Non-pigmented ciliary epithelial cell (primary cell): ENCODE measurements at regions not wholly inside any gene's neighbourhood (a gene's known extent, or its start where the extent isn't known, plus 50 kb on each side); places are given as distances from the start of the nearest gene placed in this dataset.
A peak's percentile ranks its signal among the peaks of the same experiment; 100 is the strongest.
"Not testable (repeated sequence)": the region's sequence is repeated elsewhere in the genome, so short reads cannot be mapped to it uniquely, and the experiment has no call there.

Experiments used
- DNase-seq: peaks from one replicate; pipeline ENCODE4 v3.0.0-alpha.2; 2010; ENCODE audit warnings: low read depth

DNA sequence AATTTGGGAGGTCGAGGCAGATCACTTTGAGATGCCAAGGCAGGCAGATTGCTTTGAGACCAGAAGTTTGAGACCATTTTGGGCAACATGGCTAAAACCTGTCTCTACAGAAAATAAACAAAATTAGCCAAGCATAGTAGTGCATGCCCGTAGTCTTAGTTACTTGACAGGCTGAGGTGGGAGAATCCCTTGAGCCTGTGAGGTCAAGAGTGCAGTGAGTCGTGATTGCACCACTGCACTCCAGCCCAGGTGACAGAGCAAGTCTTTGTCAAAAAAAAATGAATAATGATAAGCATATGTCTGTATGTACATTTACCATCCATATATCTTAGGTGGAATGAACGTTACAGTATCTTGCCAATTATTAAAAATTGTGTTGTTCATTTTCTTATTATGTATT, 2447.7 kb downstream of the PCDH9 start:
- no peak for DNase-seq

DNA sequence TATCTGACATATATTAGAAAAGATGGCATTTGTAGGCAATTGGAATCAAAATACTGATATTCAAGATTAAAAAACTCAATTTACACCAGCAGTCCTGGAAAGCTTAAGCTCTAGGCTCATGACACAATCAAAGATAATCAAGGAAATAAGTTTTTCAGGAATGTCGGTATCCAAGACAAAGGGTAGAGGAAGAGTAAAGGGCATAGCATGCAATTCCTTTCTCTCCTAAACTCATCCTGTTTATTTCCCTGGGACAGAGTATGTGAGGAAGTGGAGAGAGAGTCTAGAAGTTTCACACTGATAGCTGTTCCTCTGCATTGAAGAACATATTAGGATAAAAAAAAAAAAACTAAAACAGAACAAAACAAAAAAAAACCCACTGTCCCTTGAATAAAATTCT, 2452.1 kb downstream of the PCDH9 start:
- DNase-seq, result no peak

DNA sequence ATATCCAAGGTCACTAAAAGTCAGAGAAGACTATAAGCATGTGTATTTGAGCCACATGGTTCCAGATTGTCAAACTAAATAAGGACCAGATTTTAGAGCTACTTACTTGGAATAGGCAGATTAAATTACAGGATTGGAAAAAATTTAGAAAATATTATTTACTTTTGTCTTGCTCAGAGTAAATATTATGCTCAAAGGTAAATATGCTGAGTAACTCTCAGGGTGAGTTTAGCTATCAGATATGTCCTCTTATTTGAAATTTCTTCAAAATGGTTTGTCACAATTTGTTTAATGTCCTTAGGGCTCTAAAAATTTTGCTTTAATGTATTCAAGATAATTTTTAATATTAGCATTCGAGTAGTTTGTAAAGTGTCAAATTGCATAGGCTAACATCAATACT, 2455.2 kb downstream of the PCDH9 start:
- DNase-seq, result no peak

DNA sequence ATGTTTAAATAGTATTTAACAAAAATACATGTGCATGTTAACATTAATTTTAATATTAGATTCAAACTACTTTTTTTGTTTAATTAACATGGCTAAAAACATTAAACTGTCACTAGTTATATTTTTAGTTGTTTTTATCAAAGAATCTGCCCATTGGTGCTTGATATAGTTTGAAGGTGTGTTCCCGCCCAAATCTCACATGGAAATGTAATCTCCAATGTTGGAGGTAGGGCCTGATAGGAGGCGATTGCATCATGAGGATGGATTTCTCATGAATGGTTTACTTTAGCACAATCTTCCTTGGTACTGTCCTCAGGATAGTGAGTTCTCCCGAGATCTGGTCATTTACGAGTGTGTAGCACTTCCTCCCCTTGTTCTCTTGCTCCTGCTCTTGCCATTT, 2459.4 kb downstream of the PCDH9 start:
- no peak for DNase-seq

DNA sequence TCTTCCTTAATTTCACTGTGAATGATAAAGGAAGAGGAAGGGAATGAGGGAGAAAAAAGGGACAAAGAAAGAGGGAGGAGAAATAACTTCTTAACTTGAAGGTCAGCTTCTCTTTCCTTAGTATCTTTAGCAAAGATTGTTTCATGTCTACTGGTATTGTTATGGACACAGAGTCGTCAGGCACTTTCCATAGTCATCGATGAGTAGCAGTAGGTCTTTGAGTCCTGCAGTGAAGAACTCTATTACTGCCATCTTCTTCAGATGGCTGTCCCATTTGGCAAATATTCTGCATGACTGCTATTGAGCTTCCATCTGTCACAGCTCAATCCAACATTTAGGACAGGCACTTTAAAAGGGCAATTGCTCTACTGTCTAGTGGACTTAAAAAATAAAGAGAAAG, 2463.1 kb downstream of the PCDH9 start:
- DNase-seq, result no peak

DNA sequence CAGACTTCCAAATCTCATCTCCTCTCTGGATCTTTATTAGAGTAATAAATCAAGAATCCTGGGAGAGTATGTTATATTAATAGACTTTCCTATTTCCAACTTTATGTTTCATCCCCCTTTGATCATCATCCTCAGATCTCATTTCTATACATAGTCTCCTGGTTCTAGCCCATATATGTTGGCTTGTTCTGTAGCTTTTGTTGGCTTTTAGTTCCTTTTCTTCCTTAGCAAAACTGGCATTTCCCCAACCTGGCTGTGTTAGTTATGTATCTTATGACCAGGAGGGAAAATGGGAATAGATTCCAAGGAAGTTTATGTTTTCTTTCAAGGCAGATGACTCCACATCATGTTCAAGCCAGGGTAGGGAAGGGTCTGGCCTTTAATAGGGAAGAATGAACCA, 2464.5 kb downstream of the PCDH9 start:
- DNase-seq, result no peak

DNA sequence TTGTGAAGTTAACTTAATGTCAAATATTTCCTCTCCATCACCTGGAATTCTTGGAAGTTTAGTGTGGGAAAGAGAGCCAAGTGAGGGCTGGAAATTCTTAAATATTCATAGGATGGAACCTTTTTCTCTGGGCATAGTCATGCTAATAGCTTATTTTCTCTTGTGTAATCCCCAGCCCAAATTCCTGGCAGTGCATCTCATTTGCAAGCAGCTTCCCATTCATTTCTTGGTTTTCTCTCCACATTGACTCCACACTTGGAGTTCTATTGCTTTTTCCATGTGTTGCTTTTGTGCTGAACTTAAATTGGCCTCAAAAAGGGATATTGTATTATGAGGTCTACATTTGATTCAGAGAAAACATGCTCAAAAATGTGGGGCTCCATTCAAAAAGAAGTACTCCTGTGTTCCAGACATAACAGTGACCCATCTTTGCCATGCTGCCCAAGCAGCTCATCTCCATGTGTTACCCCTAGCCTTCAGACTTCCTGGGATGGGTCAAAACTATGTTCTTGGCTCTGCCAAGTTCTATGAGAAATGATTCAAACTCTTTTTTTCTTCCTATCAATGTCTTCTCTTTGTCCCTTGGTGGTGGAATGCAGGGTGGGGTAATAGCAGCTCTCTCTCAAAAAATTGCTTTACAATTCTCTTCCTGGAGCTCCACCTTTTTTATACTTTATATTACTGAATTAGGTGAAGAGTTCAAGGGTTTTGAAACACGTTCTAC, 2471.5 kb downstream of the PCDH9 start:
- no peak for DNase-seq

DNA sequence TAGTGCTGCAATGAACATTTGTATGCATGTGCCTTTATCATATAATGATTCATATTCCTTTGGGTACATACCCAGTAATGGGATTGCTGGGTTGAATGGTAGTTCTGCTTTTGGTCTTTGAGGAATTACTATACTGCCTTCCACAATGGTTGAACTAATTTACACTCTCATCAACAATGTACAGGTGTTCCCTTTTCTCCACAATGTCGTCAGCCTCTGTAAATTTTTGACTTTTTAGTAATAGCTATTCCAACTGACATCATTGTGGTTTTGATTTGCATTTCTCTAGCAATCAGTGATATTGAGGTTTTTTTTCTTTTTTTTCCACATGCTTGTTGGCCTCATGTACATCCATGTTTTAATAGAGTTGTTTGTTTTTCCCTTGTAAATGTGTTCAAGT, 2473.5 kb downstream of the PCDH9 start:
- no peak for DNase-seq

DNA sequence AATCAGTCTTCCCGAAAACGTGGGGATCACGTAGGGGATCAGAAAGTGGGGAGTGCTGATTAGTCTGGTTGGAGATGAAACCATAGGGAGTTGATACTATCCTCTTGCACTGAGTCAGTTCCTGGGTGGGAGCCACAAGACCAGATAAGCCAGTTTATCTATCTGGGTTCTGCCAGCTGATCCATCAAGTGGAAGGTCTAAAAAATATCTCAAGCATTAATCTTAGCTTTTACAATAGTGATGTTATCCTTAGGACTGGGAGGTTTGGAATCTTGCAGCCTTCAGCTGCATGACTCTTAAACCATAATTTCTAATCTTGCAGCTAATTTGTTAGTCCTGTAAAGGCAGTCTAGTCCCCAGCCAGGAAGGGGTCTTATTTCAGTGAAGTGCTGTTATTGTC, 2474.2 kb downstream of the PCDH9 start:
- DNase-seq, result no peak

DNA sequence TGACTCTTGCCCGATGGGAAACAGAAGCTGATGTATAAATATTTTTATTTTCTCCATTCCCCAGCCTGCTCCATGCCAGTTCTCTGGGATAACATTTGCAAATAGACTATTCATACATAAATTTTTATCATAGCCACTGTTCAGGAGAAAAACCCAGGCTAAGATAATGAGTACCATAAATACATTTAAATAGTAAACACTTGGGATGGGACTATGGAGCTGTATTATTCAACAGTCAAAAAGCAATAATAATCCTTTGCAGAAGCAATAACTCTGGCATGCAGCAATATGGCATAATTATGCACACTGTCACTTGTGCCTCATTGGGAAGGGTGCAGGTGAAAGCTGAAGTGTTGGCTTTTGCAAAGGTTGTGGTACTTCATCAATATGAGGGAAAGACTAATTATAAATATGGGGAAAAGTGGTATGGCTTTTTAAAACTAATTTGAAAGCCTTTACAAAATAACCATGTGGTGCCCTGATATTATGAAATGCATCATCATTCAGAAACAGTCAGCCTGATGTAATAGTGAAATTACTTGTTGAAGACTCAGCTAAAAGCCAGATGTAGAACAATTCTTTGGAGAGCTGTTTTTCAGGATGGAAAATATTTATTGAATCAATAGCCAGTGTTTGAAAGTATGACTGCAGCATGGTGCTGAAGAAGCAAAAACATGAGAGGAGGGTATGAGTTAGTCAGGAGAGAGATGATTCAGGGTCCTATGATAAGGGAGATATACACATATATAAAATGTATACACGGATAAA, 2476.7 kb downstream of the PCDH9 start:
- DNase-seq, result no peak

DNA sequence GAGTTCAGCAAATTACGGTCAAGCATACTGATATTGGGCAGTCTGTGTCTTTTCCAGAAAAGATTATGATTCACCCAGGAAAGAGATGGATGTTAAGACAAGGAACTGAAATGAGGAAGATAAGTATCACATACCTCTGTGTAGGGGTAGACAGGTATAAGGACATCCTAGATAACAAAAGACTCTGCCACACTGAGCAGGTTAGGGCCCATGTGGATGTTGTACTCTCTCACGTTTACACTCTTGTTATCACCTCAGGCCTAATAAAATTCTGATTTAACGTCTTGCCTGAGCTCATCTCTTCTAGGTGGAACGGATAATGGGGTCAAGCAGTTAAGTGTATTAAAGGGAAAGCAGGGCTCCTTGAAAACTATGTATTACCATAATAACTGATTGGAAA, 2480.8 kb downstream of the PCDH9 start:
- DNase-seq, result no peak

DNA sequence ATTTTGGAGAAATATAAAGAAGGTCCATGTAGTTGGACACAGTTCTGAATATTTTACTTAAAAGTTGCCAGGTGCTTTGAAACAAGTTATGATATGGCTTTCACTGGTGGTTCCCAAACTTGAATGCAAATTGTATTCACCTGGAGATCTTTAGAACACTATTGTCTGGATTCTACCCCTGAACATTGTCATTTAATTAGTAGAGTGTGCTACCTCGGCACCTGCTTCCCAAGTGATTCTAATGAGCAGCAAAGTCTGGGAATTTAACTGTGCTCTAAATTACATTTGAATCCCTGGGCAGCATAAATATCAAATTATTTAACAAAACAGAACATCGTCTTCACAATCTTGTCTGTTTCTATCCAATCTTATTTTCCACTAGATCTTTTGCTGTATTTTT, 2483.3 kb downstream of the PCDH9 start:
- DNase-seq, result no peak

DNA sequence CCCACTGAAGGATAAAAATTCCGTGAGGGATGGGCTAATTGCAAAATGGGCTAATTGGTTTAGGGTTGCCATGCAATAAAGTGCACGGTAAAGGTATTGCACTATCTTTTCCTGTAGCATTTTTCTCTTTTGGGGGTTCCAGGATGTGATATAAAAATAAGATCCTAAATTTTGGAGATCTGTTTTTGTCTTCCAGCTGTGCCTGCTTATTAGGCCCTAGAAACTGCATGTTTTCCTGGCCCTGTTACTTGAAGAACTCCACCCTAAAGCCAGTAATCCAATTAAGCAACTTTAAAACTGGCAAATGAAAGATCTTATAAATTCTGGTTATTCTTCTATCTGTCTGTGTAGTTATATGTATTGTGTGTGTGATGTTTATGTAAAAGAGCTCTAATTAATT, 2489.6 kb downstream of the PCDH9 start:
- DNase-seq, result no peak

DNA sequence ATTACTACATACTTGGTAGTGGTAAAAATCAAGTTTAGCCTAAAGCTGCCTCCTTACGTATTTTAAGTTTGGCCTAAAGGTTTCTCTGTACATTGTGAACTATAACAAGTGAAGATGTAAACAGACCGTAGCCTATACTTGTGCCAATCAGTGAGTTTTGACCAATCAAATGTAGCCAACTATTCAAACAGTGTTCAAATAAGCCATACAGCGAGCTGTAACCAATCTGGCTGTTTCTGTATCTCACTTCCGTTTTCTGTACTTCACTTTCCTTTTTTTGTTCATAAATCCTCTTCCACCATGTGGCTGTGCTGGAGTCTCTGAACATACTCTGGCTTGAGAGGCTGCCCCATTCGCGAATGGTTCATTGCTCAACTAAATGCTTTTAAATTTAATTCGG, 2504.6 kb downstream of the PCDH9 start:
- no peak for DNase-seq

DNA sequence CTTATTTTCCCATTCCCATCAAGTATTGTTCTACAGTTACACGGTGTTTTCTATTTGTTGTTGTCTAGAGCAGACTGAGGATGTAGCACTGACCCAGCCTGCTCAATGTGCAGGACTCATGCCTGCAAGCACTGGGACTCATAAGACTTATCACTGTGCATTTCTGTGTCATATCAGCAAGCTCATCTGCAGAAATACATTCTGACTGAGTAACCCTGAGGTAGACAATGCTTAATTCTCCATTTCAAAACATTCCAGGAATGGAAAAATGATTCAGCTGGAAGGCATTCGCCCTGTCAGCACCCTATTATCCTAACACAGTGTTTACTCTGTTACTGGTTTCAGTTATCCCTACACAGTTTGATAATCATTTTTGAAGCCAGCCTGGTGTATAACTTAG, 2506.4 kb downstream of the PCDH9 start:
- peak; percentile 90 for DNase-seq

DNA sequence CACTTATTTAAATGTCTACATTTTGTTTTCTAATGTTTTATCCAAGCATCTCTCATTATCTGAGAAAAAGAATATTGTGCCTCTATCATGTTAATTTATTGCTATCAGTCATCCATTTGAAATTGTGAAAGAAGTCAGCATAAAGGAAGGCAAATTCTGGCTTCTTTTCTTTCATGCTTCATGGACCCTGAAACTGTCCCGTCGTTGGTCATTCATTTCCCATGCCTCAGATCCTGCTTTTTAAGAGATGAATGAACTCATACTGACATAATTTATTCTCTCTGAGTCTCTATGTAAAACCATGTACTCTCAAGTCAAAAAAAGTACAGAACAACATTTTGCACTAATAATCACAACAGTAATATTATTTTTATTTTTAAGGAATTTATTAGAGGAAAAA, 2512.0 kb downstream of the PCDH9 start:
- no peak for DNase-seq

DNA sequence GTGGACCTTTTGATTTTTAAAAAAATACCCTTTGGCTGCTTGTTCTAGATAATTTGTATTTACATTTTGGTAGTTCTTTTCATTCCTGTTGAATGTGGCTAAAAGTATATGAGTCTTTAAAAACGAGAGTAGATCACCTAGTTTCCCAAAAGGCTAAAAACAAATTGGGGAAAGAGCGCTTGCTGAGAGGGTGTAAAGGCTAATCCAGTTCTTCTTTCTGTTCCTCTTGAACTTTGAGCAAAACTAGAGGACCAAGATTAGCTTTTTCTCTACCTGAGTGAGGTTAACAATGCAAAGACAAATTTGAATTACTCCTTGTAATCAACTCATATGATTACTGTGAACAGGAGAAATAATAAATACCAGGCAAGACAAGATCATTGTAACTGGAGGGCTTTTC, 2513.2 kb downstream of the PCDH9 start:
- DNase-seq, result no peak

DNA sequence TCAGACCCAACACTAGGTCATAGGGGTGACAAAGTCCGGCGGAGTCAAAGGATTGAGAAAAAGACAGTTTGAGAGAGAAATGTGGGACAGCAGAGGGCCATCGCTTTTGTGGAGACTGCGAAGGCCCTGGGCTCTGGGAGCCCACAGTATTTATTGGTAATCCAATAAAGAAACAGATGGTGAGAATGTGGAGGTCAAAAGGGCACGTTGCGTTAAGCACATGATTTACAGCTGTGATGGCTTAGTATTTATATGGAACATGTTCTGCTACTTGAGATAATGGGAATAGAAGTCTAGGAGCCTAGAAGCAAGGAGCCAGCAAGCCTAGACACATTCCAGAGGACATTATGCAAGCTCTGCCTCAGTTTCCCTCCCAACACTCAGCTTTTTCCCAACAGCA, 2521.1 kb downstream of the PCDH9 start:
- no peak for DNase-seq

DNA sequence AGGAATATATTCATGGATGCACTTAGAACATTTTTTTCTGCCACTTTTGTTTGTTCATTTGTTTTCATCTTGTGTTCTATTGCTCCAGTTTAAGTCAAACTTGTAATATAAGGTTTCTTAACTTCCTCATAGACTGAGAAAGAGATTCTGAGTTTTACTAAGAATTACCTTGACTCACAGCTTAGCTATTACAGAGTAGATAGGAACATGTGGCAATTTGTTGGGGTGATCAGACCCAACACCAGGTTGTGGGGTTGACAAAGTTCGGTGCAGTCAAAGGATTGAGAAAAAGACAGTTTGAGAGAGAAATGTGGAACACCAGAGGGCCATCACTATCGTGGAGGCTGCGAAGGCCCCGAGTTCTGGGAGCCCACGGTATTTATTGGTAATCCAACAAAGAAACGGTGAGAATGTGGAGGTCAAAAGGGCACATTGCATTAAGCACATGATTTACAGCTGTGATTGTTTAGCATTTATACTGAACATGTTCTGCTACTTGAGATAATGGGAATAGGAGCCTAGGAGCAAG, 2526.0 kb downstream of the PCDH9 start:
- no peak for DNase-seq

DNA sequence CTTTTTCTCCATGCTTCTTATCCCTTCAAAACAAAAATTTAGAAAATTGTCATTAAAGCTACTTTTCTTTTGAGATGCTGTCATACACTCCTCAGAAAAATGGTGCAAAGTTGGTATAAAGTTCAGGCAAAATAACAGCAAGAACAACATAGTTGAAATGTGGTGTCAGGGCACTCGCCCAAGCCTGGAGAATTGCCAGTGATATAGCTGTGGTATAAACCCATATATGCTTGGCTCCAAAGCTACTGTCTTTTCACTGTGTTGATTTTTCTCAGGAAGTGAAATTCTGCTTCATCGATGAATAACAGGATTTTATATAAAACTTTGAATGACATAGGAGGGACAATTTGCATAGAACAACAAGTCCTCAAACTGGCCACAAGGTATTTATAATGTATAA, 2532.9 kb downstream of the PCDH9 start:
- DNase-seq, result no peak

DNA sequence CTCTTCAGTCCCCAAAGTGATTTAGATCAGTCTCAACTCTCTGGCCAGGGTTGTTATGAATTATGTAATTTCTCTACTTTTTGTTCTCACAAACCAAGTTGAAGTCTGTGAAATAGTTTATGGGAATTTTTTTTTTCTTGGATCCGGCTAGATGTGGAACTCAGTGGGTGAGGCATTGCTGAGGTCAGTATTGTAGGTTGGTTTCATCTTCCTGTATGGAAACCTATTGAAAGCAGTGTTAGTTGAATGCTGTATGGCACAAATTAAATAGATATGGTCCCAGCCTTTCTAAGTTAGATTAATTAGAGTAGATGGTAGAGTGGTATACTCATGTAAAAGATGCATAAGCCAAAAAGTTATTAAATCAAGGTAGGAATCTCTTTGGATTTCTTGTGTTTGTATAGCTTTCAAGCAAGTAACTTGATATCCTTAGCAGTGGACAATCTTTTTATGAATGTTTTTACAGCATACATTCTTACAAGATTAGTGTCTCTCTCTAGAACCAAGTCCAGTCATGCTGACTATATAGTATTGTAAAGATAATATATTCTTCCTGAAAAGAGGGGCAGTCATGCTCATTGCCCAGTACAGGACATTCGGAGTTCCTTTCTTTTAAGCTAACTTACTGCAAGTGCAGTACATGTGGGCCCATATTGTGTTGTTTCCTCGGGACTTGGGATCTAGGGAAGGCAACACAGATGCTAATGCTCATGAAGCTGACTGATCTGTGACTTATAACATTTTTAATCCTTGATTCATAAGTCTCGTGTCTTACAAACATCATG, 2541.1 kb downstream of the PCDH9 start:
- no peak for DNase-seq

DNA sequence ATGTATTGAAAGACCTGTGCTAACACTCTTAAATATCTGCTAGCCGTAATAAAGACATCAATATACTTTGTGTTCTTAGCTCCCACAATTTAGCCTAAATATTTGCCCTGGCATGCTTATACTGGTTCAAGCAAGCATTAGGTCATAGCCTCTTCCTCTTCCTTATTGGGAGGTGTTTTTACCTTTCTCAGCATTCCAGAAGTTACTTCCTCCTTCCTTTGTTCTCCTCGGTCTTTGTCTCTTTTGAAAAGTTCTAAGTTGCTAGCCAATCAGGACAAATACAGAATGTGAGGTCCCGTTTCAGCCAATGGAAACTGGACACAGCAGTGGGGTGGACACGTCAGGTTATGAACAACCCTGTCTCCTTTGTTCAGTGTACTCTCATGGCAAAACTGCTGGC, 2543.6 kb downstream of the PCDH9 start:
- not testable (repeated sequence) for DNase-seq
